ENCODE measurements at regions not wholly inside any gene's neighbourhood (a gene's known extent, or its start where the extent isn't known, plus 50 kb on each side); places are given as distances from the start of the nearest gene placed in this dataset.

GRCh38 chr11:36748836-36749235, 150.8 kb upstream of the RAG2 start:
- H3K27ac ChIP-seq (ENCODE audit: low read length) = no peak overlapping the region
- H3K36me3 ChIP-seq (ENCODE audit: control insufficient read depth, insufficient read depth, low read length) = no peaks in the 10 kb centered on the region
- no peak overlapping the region for H3K4me3 ChIP-seq (ENCODE audit: low read depth in 2 of 2, low read length in 2 of 2)
- in situ Hi-C loops (cut with HindIII; ENCODE audit: low pct_unique_long_range_greater_than_20kb, low sequenced_read_pairs) = no loop called here
- 0 out of 2 replicates have a peak, but pooled peaks cover 5% of the 10 kb centered on the region for H3K27me3 ChIP-seq (ENCODE audit: control insufficient read depth, insufficient read depth, low read length)
- intact Hi-C loops (cut with micrococcal nuclease; ENCODE audit: unreplicated experiment) = loop anchor here (5.0 kb wide), 1 partner anchor 127 kb away; no protein-coding TSS in a partner anchor
- no TSS peak for BruUV-seq (replicated peaks)
- ChIA-PET POLR2A (no interaction called here), CTCF (no interaction called here)
- ATAC-seq = no peak
- DNase-seq (ENCODE audit: low read depth, low spot score) = no peak
- H3K9me3 ChIP-seq (ENCODE audit: control insufficient read depth, insufficient read depth, low read depth, low read length) = no peaks in the 10 kb centered on the region
- TF ChIP-seq, protein P1, sequence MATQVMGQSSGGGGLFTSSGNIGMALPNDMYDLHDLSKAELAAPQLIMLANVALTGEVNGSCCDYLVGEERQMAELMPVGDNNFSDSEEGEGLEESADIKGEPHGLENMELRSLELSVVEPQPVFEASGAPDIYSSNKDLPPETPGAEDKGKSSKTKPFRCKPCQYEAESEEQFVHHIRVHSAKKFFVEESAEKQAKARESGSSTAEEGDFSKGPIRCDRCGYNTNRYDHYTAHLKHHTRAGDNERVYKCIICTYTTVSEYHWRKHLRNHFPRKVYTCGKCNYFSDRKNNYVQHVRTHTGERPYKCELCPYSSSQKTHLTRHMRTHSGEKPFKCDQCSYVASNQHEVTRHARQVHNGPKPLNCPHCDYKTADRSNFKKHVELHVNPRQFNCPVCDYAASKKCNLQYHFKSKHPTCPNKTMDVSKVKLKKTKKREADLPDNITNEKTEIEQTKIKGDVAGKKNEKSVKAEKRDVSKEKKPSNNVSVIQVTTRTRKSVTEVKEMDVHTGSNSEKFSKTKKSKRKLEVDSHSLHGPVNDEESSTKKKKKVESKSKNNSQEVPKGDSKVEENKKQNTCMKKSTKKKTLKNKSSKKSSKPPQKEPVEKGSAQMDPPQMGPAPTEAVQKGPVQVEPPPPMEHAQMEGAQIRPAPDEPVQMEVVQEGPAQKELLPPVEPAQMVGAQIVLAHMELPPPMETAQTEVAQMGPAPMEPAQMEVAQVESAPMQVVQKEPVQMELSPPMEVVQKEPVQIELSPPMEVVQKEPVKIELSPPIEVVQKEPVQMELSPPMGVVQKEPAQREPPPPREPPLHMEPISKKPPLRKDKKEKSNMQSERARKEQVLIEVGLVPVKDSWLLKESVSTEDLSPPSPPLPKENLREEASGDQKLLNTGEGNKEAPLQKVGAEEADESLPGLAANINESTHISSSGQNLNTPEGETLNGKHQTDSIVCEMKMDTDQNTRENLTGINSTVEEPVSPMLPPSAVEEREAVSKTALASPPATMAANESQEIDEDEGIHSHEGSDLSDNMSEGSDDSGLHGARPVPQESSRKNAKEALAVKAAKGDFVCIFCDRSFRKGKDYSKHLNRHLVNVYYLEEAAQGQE (IDR thresholded peaks at IDR 0.05; ENCODE audit: insufficient read depth in 1 of 2, low read depth in 2 of 2, low read length in 1 of 2) = no peak
- TF ChIP-seq, protein P2, sequence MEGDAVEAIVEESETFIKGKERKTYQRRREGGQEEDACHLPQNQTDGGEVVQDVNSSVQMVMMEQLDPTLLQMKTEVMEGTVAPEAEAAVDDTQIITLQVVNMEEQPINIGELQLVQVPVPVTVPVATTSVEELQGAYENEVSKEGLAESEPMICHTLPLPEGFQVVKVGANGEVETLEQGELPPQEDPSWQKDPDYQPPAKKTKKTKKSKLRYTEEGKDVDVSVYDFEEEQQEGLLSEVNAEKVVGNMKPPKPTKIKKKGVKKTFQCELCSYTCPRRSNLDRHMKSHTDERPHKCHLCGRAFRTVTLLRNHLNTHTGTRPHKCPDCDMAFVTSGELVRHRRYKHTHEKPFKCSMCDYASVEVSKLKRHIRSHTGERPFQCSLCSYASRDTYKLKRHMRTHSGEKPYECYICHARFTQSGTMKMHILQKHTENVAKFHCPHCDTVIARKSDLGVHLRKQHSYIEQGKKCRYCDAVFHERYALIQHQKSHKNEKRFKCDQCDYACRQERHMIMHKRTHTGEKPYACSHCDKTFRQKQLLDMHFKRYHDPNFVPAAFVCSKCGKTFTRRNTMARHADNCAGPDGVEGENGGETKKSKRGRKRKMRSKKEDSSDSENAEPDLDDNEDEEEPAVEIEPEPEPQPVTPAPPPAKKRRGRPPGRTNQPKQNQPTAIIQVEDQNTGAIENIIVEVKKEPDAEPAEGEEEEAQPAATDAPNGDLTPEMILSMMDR (IDR thresholded peaks at IDR 0.05) = no peak
- no peak for TF ChIP-seq SIN3A (IDR thresholded peaks at IDR 0.05; ENCODE audit: borderline replicate concordance, insufficient read depth, low read depth, low read length)
- TF ChIP-seq POLR2AphosphoS5 (IDR thresholded peaks at IDR 0.05; ENCODE audit: low read depth, low read length) = no peak
- TF ChIP-seq TCF7L2 (IDR thresholded peaks at IDR 0.05; ENCODE audit: low read depth, low read length) = no peak
- no peaks in the 10 kb centered on the region for H3K4me1 ChIP-seq (ENCODE audit: control insufficient read depth, insufficient read depth, low read length)

DNA sequence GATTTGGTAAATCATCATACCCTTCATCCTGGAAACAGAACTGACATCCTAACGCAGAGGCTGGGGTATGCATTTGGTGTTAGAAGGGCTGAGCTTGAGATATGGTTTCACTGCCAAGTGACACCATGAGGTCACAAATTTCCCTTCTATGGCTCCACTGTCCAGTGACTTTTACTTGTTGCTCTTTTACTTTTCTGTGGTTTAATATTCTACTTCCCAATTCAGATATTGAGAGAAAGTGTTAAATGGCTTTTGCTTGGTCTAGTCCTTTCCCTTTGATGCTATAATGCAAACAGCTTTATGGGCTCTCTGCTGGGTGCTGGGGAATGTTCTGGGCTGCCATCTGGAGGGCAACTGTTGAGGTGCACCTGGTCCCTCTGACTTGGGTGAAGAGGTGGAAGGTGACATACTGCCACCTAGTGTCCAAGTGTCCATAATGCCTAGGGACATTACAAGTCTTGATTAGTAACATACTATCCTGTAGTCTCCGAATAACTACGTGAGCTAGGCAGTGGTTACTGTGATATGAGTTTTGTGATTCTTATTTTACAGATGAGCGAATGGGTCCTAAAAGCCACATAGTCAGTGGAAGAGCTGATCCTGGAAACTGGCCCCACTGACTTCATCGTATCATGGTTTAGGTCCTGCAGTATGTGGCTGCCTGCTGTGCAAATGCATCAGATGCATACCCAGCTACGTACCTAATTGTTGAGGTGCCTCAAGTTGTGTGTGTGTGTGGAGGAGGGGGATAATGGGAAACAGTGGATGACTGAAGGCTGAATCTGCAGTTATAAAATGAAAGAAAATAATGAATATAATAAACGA, 149.1 kb upstream of the RAG2 start:
- no TSS peak for BruUV-seq (replicated peaks)
- DNase-seq (ENCODE audit: low read depth, low spot score) (peak; percentile 89), ATAC-seq (peak; percentile 99)
- no peaks in the 10 kb centered on the region for H3K4me1 ChIP-seq (ENCODE audit: control insufficient read depth, insufficient read depth, low read length)
- intact Hi-C loops (cut with micrococcal nuclease; ENCODE audit: unreplicated experiment) = loop anchor here (1.0 to 5.0 kb wide), 3 partner anchors 45 to 183 kb away; no protein-coding TSS in a partner anchor
- CTCF ChIA-PET = interaction anchor here (0.5 to 2.3 kb wide), 9 partner anchors 9 to 1226 kb away, joined by 3 to 35 read pairs (median 4); no protein-coding TSS in a partner anchor
- no peak overlapping the region for H3K4me3 ChIP-seq (ENCODE audit: low read depth in 2 of 2, low read length in 2 of 2)
- H3K9me3 ChIP-seq (ENCODE audit: control insufficient read depth, insufficient read depth, low read depth, low read length) = no peaks in the 10 kb centered on the region
- POLR2A ChIA-PET = no interaction called here
- no peak overlapping the region for H3K27ac ChIP-seq (ENCODE audit: low read length)
- no peaks in the 10 kb centered on the region for H3K36me3 ChIP-seq (ENCODE audit: control insufficient read depth, insufficient read depth, low read length)
- 0 out of 2 replicates have a peak, but pooled peaks cover 5% of the 10 kb centered on the region for H3K27me3 ChIP-seq (ENCODE audit: control insufficient read depth, insufficient read depth, low read length)
- in situ Hi-C loops (cut with HindIII; ENCODE audit: low pct_unique_long_range_greater_than_20kb, low sequenced_read_pairs) = no loop called here
- TF ChIP-seq, protein P2 (IDR thresholded peaks at IDR 0.05) = peak; percentile 99
- TF ChIP-seq POLR2AphosphoS5 (IDR thresholded peaks at IDR 0.05; ENCODE audit: low read depth, low read length) = no peak
- peak; percentile 84 for TF ChIP-seq TCF7L2 (IDR thresholded peaks at IDR 0.05; ENCODE audit: low read depth, low read length)

Measured in Panc1 (cell line).